Neural progenitor cell (in vitro differentiated cells): ENCODE measurements at regions not wholly inside any gene's neighbourhood (a gene's known extent, or its start where the extent isn't known, plus 50 kb on each side); places are given as distances from the start of the nearest gene placed in this dataset.

Experiments
- DNase-seq: peaks from one replicate; pipeline ENCODE4 v3.0.0-alpha.2; 2016; ENCODE audit warnings: low spot score
- H2AFZ ChIP-seq: fragments of 200-600 bp; sonication (generic); replicated peaks from 2 replicates; pipeline ENCODE4 v1.6.1; 2016; ENCODE audit warnings: antibody characterized with exemption
- H3F3A ChIP-seq: fragments of 200-600 bp; sonication (generic); 2 replicates; pipeline ENCODE4 v1.6.1; 2016; ENCODE audit warnings: antibody characterized with exemption, low read depth
- H3K27ac ChIP-seq: fragments of 200-600 bp; sonication (generic); 2 replicates; pipeline ENCODE4 v1.5.1; 2016; ENCODE audit warnings: mild to moderate bottlenecking
- H3K27me3 ChIP-seq: fragments of 200-600 bp; sonication (generic); 2 replicates; pipeline ENCODE4 v1.6.1; 2016; ENCODE audit warnings: mild to moderate bottlenecking, moderate library complexity
- H3K36me3 ChIP-seq: fragments of 200-600 bp; sonication (generic); 2 replicates; pipeline ENCODE4 v1.5.1; 2016
- H3K4me1 ChIP-seq: fragments of 200-600 bp; sonication (generic); 2 replicates; pipeline ENCODE4 v1.6.1; 2016; ENCODE audit warnings: mixed run types
- H3K4me2 ChIP-seq: fragments of 200-600 bp; sonication (generic); 2 replicates; pipeline ENCODE4 v1.6.1; 2016
- H3K4me3 ChIP-seq: fragments of 200-600 bp; sonication (generic); 2 replicates; pipeline ENCODE4 v1.5.1; 2016
- H3K79me2 ChIP-seq: fragments of 200-600 bp; sonication (generic); 2 replicates; pipeline ENCODE4 v1.6.1; 2016; ENCODE audit warnings: low read depth
- H3K9ac ChIP-seq: fragments of 200-600 bp; sonication (generic); 2 replicates; pipeline ENCODE4 v1.6.1; 2016
- H3K9me3 ChIP-seq: fragments of 200-600 bp; sonication (generic); 2 replicates; pipeline ENCODE4 v1.5.1; 2016; ENCODE audit warnings: low read depth
- H4K20me1 ChIP-seq: fragments of 200-600 bp; sonication (generic); 2 replicates; pipeline ENCODE4 v1.6.1; 2016; ENCODE audit warnings: low read depth
- H3K27ac Mint-ChIP-seq: 3 replicates; pipeline ENCODE4 v1.8.0; 2021; ENCODE audit warnings: mixed read lengths
- H3K27me3 Mint-ChIP-seq: 2 replicates; pipeline ENCODE4 v1.8.0; 2022; ENCODE audit warnings: low read depth, mild to moderate bottlenecking, inconsistent platforms, moderate library complexity, mixed read lengths; ENCODE audit not compliant: insufficient read depth
- H3K36me3 Mint-ChIP-seq: 3 replicates; pipeline ENCODE4 v1.8.0; 2021; ENCODE audit warnings: mixed read lengths
- H3K4me1 Mint-ChIP-seq: 3 replicates; pipeline ENCODE4 v1.8.0; 2021; ENCODE audit warnings: mixed read lengths
- H3K4me3 Mint-ChIP-seq: 3 replicates; pipeline ENCODE4 v1.8.0; 2021; ENCODE audit warnings: mild to moderate bottlenecking, moderate library complexity, mixed read lengths
- H3K9me3 Mint-ChIP-seq: 3 replicates; pipeline ENCODE4 v1.8.0; 2020; ENCODE audit warnings: mixed read lengths
- EZH2 ChIP-seq: fragments of 200-600 bp; sonication (generic); IDR thresholded peaks from 2 replicates; pipeline ENCODE4 v1.6.1; 2017; ENCODE audit warnings: antibody characterized with exemption, mild to moderate bottlenecking, moderate library complexity
- EZH2phosphoT487 ChIP-seq: fragments of 200-600 bp; sonication (generic); IDR thresholded peaks from 2 replicates; pipeline ENCODE4 v1.6.1; 2017; ENCODE audit warnings: antibody characterized with exemption
- TF ChIP-seq, protein P1 (sequence below): fragments of 200-600 bp; sonication (generic); IDR thresholded peaks from 2 replicates; pipeline ENCODE4 v1.5.1; 2017; ENCODE audit warnings: antibody characterized with exemption, mild to moderate bottlenecking

GRCh38 chr5:164435576-164435975 lies 930.2 kb downstream of the MAT2B start:
- H3K4me1 ChIP-seq, result no peaks in the 10 kb centered on the region
- DNase-seq, result no peak
- no peak for TF ChIP-seq EZH2phosphoT487
- TF ChIP-seq EZH2, result no peak
- TF ChIP-seq, protein P1, sequence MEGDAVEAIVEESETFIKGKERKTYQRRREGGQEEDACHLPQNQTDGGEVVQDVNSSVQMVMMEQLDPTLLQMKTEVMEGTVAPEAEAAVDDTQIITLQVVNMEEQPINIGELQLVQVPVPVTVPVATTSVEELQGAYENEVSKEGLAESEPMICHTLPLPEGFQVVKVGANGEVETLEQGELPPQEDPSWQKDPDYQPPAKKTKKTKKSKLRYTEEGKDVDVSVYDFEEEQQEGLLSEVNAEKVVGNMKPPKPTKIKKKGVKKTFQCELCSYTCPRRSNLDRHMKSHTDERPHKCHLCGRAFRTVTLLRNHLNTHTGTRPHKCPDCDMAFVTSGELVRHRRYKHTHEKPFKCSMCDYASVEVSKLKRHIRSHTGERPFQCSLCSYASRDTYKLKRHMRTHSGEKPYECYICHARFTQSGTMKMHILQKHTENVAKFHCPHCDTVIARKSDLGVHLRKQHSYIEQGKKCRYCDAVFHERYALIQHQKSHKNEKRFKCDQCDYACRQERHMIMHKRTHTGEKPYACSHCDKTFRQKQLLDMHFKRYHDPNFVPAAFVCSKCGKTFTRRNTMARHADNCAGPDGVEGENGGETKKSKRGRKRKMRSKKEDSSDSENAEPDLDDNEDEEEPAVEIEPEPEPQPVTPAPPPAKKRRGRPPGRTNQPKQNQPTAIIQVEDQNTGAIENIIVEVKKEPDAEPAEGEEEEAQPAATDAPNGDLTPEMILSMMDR, result no peak
- Mint-ChIP-seq H3K36me3 (no peaks in the 10 kb centered on the region), H3K9me3 (no peaks in the 10 kb centered on the region), H3K27ac (no peak overlapping the region), H3K27me3 (no peaks in the 10 kb centered on the region), H3K4me3 (no peak overlapping the region), H3K4me1 (no peaks in the 10 kb centered on the region)
- H2AFZ ChIP-seq, result no peak overlapping the region
- H3K9ac ChIP-seq, result no peak overlapping the region
- no peak overlapping the region for H3K4me3 ChIP-seq
- no peaks in the 10 kb centered on the region for H4K20me1 ChIP-seq
- H3K9me3 ChIP-seq, result no peaks in the 10 kb centered on the region
- no peaks in the 10 kb centered on the region for H3F3A ChIP-seq
- H3K79me2 ChIP-seq, result no peaks in the 10 kb centered on the region
- no peak overlapping the region for H3K4me2 ChIP-seq
- H3K27me3 ChIP-seq, result no peaks in the 10 kb centered on the region
- no peaks in the 10 kb centered on the region for H3K36me3 ChIP-seq
- H3K27ac ChIP-seq, result no peak overlapping the region

GRCh38 chr5:164439799-164440198 lies 934.4 kb downstream of the MAT2B start:
- Histone ChIP-seq H3F3A (no peaks in the 10 kb centered on the region), H3K36me3 (no peaks in the 10 kb centered on the region), H2AFZ (no peak overlapping the region), H4K20me1 (no peaks in the 10 kb centered on the region), H3K4me1 (no peaks in the 10 kb centered on the region), H3K9me3 (no peaks in the 10 kb centered on the region), H3K27ac (no peak overlapping the region), H3K9ac (no peak overlapping the region), H3K27me3 (no peaks in the 10 kb centered on the region), H3K79me2 (no peaks in the 10 kb centered on the region), H3K4me2 (no peak overlapping the region), H3K4me3 (no peak overlapping the region)
- no peak for DNase-seq
- no peaks in the 10 kb centered on the region for H3K36me3 Mint-ChIP-seq
- H3K27me3 Mint-ChIP-seq, result no peaks in the 10 kb centered on the region
- H3K4me1 Mint-ChIP-seq, result no peaks in the 10 kb centered on the region
- H3K27ac Mint-ChIP-seq, result no peak overlapping the region
- no peaks in the 10 kb centered on the region for H3K9me3 Mint-ChIP-seq
- no peak for TF ChIP-seq EZH2phosphoT487
- no peak for TF ChIP-seq EZH2
- TF ChIP-seq, protein P1, result no peak
- H3K4me3 Mint-ChIP-seq, result no peak overlapping the region

GRCh38 chr5:164449460-164449859 lies 944.0 kb downstream of the MAT2B start:
- Histone ChIP-seq H3K4me3 (no peak overlapping the region), H3K4me2 (no peak overlapping the region), H3K9me3 (no peaks in the 10 kb centered on the region), H3K27ac (no peak overlapping the region), H3K79me2 (no peaks in the 10 kb centered on the region), H3K27me3 (no peaks in the 10 kb centered on the region), H3K9ac (no peak overlapping the region), H3K36me3 (no peaks in the 10 kb centered on the region), H4K20me1 (no peaks in the 10 kb centered on the region), H2AFZ (no peak overlapping the region), H3K4me1 (no peaks in the 10 kb centered on the region), H3F3A (no peaks in the 10 kb centered on the region)
- H3K27me3 Mint-ChIP-seq, result no peaks in the 10 kb centered on the region
- no peak overlapping the region for H3K4me3 Mint-ChIP-seq
- no peaks in the 10 kb centered on the region for H3K9me3 Mint-ChIP-seq
- no peak for TF ChIP-seq EZH2
- no peak for TF ChIP-seq EZH2phosphoT487
- TF ChIP-seq, protein P1, result no peak
- no peaks in the 10 kb centered on the region for H3K4me1 Mint-ChIP-seq
- no peak for DNase-seq
- H3K27ac Mint-ChIP-seq, result no peak overlapping the region
- no peaks in the 10 kb centered on the region for H3K36me3 Mint-ChIP-seq

DNA sequence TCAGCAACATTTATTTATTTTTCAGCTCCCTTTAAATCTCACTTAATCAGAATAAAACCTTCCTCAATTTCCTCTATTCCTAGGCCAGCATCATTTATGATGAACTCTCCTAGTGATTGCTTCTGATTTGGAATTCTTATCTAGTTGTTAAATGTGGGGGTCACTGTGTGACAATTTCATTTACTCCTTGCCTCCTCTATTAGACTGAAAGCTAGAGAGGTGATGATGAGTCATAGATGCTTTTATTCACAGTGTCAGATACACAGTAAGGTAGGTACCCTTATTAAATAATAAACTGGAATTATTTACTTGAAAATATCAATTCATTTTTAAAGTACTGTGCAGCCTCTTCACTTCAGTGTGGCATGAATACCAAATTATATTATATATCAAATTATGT lies 960.6 kb downstream of the MAT2B start:
- Mint-ChIP-seq H3K36me3 (no peaks in the 10 kb centered on the region), H3K4me1 (no peaks in the 10 kb centered on the region), H3K4me3 (no peak overlapping the region), H3K27ac (no peak overlapping the region), H3K9me3 (no peaks in the 10 kb centered on the region), H3K27me3 (no peaks in the 10 kb centered on the region)
- Histone ChIP-seq H3K4me3 (no peak overlapping the region), H3K79me2 (no peaks in the 10 kb centered on the region), H3K4me2 (no peak overlapping the region), H3F3A (no peaks in the 10 kb centered on the region), H2AFZ (no peak overlapping the region), H3K9me3 (no peaks in the 10 kb centered on the region), H3K27ac (no peak overlapping the region), H3K36me3 (no peaks in the 10 kb centered on the region), H3K9ac (no peak overlapping the region), H3K4me1 (no peaks in the 10 kb centered on the region), H3K27me3 (no peaks in the 10 kb centered on the region), H4K20me1 (no peaks in the 10 kb centered on the region)
- DNase-seq, result no peak
- TF ChIP-seq, protein P1, result no peak
- no peak for TF ChIP-seq EZH2phosphoT487
- no peak for TF ChIP-seq EZH2
